Prostate gland (tissue), 2 donors: ENCODE measurements at regions not wholly inside any gene's neighbourhood (a gene's known extent, or its start where the extent isn't known, plus 50 kb on each side); places are given as distances from the start of the nearest gene placed in this dataset.

ENCODE experiments used
- CTCF ChIP-seq, 4 experiments: fragments of 200-600 bp in 2 of 4; fragments of 450-650 bp in 2 of 4; sonication (generic) in 2 of 4; IDR thresholded peaks; 1 replicate in 3 of 4; 2 replicates in 1 of 4; pipeline ENCODE4 v1.5.1; 2016 to 2019; ENCODE audit warnings: antibody characterized with exemption in 4 of 4, mild to moderate bottlenecking in 2 of 4, moderate library complexity in 2 of 4
- POLR2A ChIP-seq: fragments of 450-650 bp; IDR thresholded peaks from one replicate; pipeline ENCODE4 v1.6.1; 2016; ENCODE audit warnings: antibody characterized with exemption, mild to moderate bottlenecking

GRCh38 chrX:150146271-150146896 is 208.1 kb upstream of the EOLA2 start:
- TF ChIP-seq POLR2A (no peak), CTCF (IDR thresholded peaks at IDR 0.05) (no peak)
